ENCODE measurements at regions not wholly inside any gene's neighbourhood (a gene's known extent, or its start where the extent isn't known, plus 50 kb on each side); places are given as distances from the start of the nearest gene placed in this dataset.

GRCh38 chr16:11401161-11402050 is 56.1 kb downstream of the RMI2 start:
- no peak for TF ChIP-seq EZH2 (IDR thresholded peaks at IDR 0.05; ENCODE audit: insufficient read depth, poor library complexity, severe bottlenecking)
- no peak for TF ChIP-seq EZH2phosphoT487 (IDR thresholded peaks at IDR 0.05; ENCODE audit: insufficient read depth, low read depth)
